CD4-positive, CD25-positive, alpha-beta regulatory T cell (primary cell): ENCODE measurements at regions not wholly inside any gene's neighbourhood (a gene's known extent, or its start where the extent isn't known, plus 50 kb on each side); places are given as distances from the start of the nearest gene placed in this dataset.

Experiments used
- ATAC-seq, 2 donors: fragments of 150-1000 bp; cut with Tn5 transposase; one replicate each; pipeline ENCODE4 v1.10.0; 2021; ENCODE audit warnings: low read depth in 2 of 2, moderate number of reproducible peaks in 2 of 2, moderate library complexity in 1 of 2
- DNase-seq, 3 donors: peaks; one replicate each; pipeline versions ENCODE4 v3.0.0 to v3.0.0-alpha.2; 2012 to 2022; ENCODE audit warnings: mixed read lengths in 1 of 3
- H3K27ac ChIP-seq: one replicate; pipeline ENCODE4 v1.7.0; 2013; ENCODE audit warnings: mild to moderate bottlenecking, low read length; ENCODE audit not compliant: insufficient read depth, poor library complexity, severe bottlenecking
- H3K27me3 ChIP-seq: one replicate; pipeline ENCODE4 v1.7.0; 2013; ENCODE audit warnings: low read length; ENCODE audit not compliant: control insufficient read depth, insufficient read depth
- H3K36me3 ChIP-seq: one replicate; pipeline ENCODE4 v1.7.0; 2013; ENCODE audit warnings: mild to moderate bottlenecking, low read length, moderate library complexity; ENCODE audit not compliant: control insufficient read depth, insufficient read depth
- H3K4me1 ChIP-seq: 2 replicates; pipeline ENCODE4 v1.7.0; 2013; ENCODE audit warnings: mild to moderate bottlenecking, low read length; ENCODE audit not compliant: insufficient read depth, control insufficient read depth, poor library complexity, severe bottlenecking
- H3K4me3 ChIP-seq: one replicate; pipeline ENCODE4 v1.7.0; 2013; ENCODE audit warnings: low read depth, mild to moderate bottlenecking, low read length, moderate library complexity
- H3K9me3 ChIP-seq, 2 experiments: 1 replicate in 1 of 2; 2 replicates in 1 of 2; pipeline ENCODE4 v1.7.0; 2013; ENCODE audit warnings: low read length in 2 of 2, mild to moderate bottlenecking in 1 of 2, moderate library complexity in 1 of 2; ENCODE audit not compliant: control insufficient read depth in 2 of 2
- H3K27ac Mint-ChIP-seq, 3 donors: one replicate each; pipeline ENCODE4 v1.8.0; 2020 to 2022; ENCODE audit warnings: mild to moderate bottlenecking in 3 of 3, mixed read lengths in 3 of 3, moderate library complexity in 2 of 3
- H3K27me3 Mint-ChIP-seq: one replicate; pipeline ENCODE4 v1.8.0; 2022; ENCODE audit warnings: mild to moderate bottlenecking, mixed read lengths
- H3K36me3 Mint-ChIP-seq: one replicate; pipeline ENCODE4 v1.8.0; 2020; ENCODE audit warnings: mixed read lengths
- H3K4me1 Mint-ChIP-seq, 4 donors: one replicate each; pipeline ENCODE4 v1.8.0; 2020 to 2022; ENCODE audit warnings: mixed read lengths in 4 of 4, mild to moderate bottlenecking in 1 of 4
- H3K4me3 Mint-ChIP-seq, 4 donors: one replicate each; pipeline ENCODE4 v1.8.0; 2020 to 2022; ENCODE audit warnings: mild to moderate bottlenecking in 4 of 4, mixed read lengths in 4 of 4, moderate library complexity in 3 of 4
- H3K9me3 Mint-ChIP-seq, 7 donors: one replicate each; pipeline ENCODE4 v1.8.0; 2020 to 2022; ENCODE audit warnings: mixed read lengths in 7 of 7, mild to moderate bottlenecking in 3 of 7, moderate library complexity in 2 of 7

DNA sequence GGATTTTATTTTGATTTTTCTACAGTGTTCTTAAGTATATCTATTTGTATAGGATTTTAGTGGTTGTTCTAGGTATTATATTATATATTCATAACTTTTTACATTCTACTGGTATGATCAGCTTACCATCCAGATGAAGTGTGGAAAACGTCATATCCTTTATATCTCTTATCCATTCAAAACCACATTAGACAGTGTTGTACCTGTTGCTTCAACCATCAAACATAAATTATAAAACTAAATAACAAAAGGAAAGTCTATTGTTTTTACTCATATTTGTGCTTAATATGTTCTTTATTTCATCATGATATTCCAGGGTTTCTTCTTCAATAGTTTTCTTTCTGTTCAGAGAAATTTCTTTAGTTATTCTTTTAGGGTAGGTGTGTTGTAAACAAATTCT lies 191.4 kb downstream of the RPLP1 start:
- ATAC-seq (no peak), DNase-seq (no peak)
- Histone ChIP-seq H3K4me3 (no peak overlapping the region), H3K27me3 (peaks cover 9% of the 10 kb centered on the region), H3K36me3 (no peaks in the 10 kb centered on the region), H3K27ac (no peak overlapping the region), H3K4me1 (no peaks in the 10 kb centered on the region), H3K9me3 (peaks cover 0 to 3% of the 10 kb centered on the region in 2 experiments)
- no peaks in the 10 kb centered on the region for H3K4me1 Mint-ChIP-seq
- no peak overlapping the region for H3K4me3 Mint-ChIP-seq
- no peaks in the 10 kb centered on the region for H3K36me3 Mint-ChIP-seq
- no peak overlapping the region for H3K27ac Mint-ChIP-seq
- H3K9me3 Mint-ChIP-seq: peaks cover under 1 to 15% (median 5%) of the 10 kb centered on the region in 7 donors
- peaks cover 21% of the 10 kb centered on the region for H3K27me3 Mint-ChIP-seq

DNA sequence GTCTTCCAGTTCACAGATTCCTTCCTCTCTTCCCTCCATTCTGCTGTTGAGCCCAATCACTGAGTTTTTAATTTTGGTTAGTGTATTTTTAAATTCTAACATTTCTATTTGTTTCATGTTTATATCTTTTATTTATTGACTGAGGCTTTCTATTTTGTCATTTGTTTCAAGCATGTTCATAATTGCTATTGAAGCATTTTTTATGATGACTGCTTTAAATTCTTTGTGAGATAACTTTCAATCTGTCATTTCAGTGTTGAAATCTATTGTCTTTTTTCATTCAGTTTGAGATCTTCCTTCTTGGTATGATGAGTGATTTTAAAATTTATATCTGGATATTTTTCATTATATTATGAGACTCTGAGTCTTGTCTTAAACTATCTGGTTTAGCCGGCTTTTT lies 192.3 kb downstream of the RPLP1 start:
- Histone ChIP-seq H3K9me3 (peaks cover 0 to 3% of the 10 kb centered on the region in 2 experiments), H3K36me3 (no peaks in the 10 kb centered on the region), H3K4me3 (no peak overlapping the region), H3K4me1 (no peaks in the 10 kb centered on the region), H3K27ac (no peak overlapping the region), H3K27me3 (peaks cover 11% of the 10 kb centered on the region)
- Mint-ChIP-seq H3K9me3 (peaks cover 0 to 11% (median 5%) of the 10 kb centered on the region in 7 donors), H3K27ac (no peak overlapping the region), H3K4me1 (no peaks in the 10 kb centered on the region), H3K27me3 (peaks cover 16% of the 10 kb centered on the region), H3K36me3 (no peaks in the 10 kb centered on the region), H3K4me3 (no peak overlapping the region)
- DNase-seq: no peak
- no peak for ATAC-seq

DNA sequence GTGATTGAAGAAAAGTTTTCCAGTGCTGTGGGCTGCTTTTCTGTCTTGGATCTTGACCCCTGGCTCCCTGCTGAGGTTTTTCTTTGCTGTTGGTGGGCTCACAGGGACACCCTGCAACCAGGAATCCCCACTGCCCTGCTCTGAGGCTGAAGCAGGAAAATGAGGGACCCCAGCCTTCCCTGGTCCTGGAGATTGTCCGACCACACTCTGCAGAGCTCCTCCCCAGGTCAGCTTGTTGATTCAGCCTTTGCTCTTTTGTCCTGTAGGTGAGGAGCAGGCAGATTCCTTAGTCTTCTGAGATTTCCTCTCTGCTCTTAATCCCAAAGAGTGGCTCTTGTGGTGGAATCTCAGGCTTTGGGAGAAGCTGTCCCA lies 194.5 kb downstream of the RPLP1 start:
- H3K4me1 Mint-ChIP-seq: no peaks in the 10 kb centered on the region
- H3K27me3 ChIP-seq: peaks cover 6% of the 10 kb centered on the region
- H3K9me3 ChIP-seq: no peaks in the 10 kb centered on the region
- no peak for ATAC-seq
- DNase-seq: no peak
- peaks cover 0 to under 1% (median 0%) of the 10 kb centered on the region in 7 donors for H3K9me3 Mint-ChIP-seq
- H3K4me3 Mint-ChIP-seq: no peak overlapping the region
- H3K27ac ChIP-seq: no peak overlapping the region
- peaks cover 17% of the 10 kb centered on the region for H3K27me3 Mint-ChIP-seq
- H3K27ac Mint-ChIP-seq: no peak overlapping the region
- no peak overlapping the region for H3K4me3 ChIP-seq
- no peaks in the 10 kb centered on the region for H3K36me3 ChIP-seq
- H3K4me1 ChIP-seq: no peaks in the 10 kb centered on the region
- no peaks in the 10 kb centered on the region for H3K36me3 Mint-ChIP-seq

DNA sequence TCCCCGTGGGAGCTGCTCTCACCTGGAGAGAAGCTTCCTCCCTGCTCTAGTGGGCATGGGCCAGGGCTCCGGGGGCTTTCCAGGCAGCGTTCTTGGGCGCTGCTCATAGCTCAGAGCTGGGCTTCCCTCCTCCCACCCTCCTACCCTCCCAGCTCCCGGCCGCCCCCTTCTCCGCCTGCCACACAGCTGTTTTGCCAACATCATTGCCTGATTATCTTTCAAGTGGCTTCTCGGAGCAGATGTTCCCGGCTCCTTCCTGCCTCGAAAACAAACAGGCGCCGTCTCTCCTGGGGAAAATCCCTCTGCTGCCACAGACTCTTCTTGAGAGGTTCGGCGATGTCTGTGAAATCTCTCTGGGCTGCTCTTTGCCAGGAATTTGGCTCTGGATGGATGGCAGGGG lies 195.6 kb downstream of the RPLP1 start:
- no peak for DNase-seq
- Histone ChIP-seq H3K27me3 (peaks cover 6% of the 10 kb centered on the region), H3K9me3 (no peaks in the 10 kb centered on the region), H3K4me1 (no peaks in the 10 kb centered on the region), H3K27ac (no peak overlapping the region), H3K36me3 (no peaks in the 10 kb centered on the region), H3K4me3 (no peak overlapping the region)
- H3K4me3 Mint-ChIP-seq: no peak overlapping the region
- no peaks in the 10 kb centered on the region for H3K9me3 Mint-ChIP-seq
- peaks cover 16% of the 10 kb centered on the region for H3K27me3 Mint-ChIP-seq
- ATAC-seq: no peak
- H3K36me3 Mint-ChIP-seq: no peaks in the 10 kb centered on the region
- H3K27ac Mint-ChIP-seq: no peak overlapping the region
- no peaks in the 10 kb centered on the region for H3K4me1 Mint-ChIP-seq

DNA sequence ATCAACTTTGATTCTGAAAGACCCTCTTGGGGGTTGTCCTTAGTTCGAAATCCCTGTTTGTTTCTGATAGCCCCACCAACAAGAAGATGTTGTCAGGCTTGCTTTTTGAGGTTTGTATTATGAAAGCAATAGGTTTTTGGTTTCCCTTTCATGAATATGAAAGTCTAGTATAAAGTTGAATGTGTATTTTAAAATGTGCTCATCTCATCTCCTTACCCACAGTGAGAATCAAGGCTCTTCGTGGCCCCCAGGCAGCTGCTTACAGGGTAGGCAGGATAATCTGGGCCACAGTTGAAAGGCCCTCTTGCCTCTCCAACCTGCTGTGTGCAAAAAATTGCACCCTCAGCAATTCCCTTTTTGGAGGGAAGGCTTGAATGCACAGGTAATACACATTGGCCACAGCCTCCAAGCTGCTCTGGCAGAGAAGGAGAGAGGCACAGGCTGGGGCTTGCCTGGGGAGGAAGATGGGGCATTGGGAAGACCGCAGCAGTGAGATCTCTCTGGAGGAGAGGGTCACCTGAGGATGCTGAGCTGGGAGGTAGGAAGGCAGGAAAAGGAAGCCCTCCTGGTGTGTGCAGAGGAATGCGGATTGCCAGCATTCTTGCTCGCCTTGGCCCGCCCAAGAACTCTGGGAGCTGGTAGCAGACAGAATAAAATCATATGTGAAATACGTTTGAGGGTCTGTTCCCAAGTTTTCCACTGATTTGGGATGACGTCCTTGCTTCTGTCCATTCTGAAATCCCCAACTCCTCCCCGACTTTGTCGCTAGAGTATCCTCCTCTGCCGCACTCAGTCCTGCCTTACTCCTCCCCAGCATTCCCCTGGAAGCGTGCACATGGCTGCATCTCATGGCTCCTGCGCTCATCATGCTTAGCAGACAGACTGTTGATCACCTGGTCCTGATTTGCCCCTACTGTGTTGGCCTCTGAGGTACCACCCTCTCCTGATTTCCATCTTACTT lies 196.4 kb downstream of the RPLP1 start:
- Histone ChIP-seq H3K27ac (no peak overlapping the region), H3K36me3 (no peaks in the 10 kb centered on the region), H3K9me3 (no peaks in the 10 kb centered on the region), H3K4me3 (no peak overlapping the region), H3K27me3 (peaks cover 6% of the 10 kb centered on the region), H3K4me1 (no peaks in the 10 kb centered on the region)
- peaks cover 17% of the 10 kb centered on the region for H3K27me3 Mint-ChIP-seq
- no peak overlapping the region for H3K4me3 Mint-ChIP-seq
- ATAC-seq: no peak
- no peaks in the 10 kb centered on the region for H3K36me3 Mint-ChIP-seq
- no peak overlapping the region for H3K27ac Mint-ChIP-seq
- no peaks in the 10 kb centered on the region for H3K4me1 Mint-ChIP-seq
- H3K9me3 Mint-ChIP-seq: no peaks in the 10 kb centered on the region
- no peak for DNase-seq

DNA sequence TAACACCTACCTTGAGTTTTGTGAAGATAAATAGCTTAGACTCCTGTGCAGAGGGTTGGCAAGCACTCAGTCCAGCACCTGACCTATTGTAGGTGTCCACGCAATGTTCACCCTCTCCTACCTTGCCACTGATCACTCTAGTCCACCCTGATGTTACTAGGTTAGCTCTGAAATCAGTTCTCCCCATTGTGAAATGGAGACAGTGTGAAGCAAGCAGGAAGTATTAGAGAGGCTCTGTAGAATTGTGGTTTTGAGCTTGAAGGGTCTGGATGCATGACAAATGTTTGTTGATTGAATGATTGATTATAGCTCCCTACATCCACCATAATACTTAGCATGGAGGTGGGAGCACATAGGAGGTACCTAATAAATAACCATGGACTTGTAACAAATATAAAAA lies 199.7 kb downstream of the RPLP1 start:
- H3K27me3 ChIP-seq: peaks cover 3% of the 10 kb centered on the region
- Mint-ChIP-seq H3K36me3 (no peaks in the 10 kb centered on the region), H3K27me3 (peaks cover 14% of the 10 kb centered on the region), H3K4me1 (no peaks in the 10 kb centered on the region), H3K9me3 (peaks cover 0 to 2% (median 0%) of the 10 kb centered on the region in 7 donors), H3K27ac (no peak overlapping the region), H3K4me3 (no peak overlapping the region)
- H3K36me3 ChIP-seq: no peaks in the 10 kb centered on the region
- H3K9me3 ChIP-seq: no peaks in the 10 kb centered on the region
- H3K4me1 ChIP-seq: no peaks in the 10 kb centered on the region
- no peak for DNase-seq
- H3K4me3 ChIP-seq: no peak overlapping the region
- ATAC-seq: no peak
- H3K27ac ChIP-seq: no peak overlapping the region

DNA sequence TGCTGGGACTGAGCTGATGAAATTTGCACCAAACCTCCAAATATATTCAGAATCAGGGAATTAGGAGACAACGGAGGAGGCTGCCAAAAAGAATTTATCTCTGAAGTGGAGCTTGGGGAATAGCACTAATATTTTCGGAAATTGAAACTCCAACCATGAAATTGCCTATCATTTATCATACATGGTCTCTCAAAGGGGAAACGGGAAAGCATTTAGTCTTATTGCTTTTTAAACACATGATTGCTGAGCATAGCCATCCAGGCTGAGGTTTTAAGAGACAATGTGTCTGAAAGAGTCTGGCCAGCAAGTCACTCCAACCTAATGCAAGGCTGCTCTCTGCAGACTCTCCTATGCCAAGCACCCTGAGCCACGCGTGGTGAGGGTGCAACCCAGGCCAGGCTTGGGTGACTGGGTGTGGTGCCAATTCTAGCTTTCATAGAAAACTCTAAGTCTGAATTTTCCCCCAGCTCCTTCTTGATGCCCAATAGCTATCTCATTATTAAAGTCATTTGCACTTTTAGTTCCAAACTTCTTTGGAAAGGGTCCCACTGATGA lies 200.2 kb downstream of the RPLP1 start:
- ATAC-seq (no peak), DNase-seq (no peak)
- Mint-ChIP-seq H3K4me1 (no peaks in the 10 kb centered on the region), H3K27ac (no peak overlapping the region), H3K9me3 (peaks cover 0 to 2% (median 0%) of the 10 kb centered on the region in 7 donors), H3K36me3 (no peaks in the 10 kb centered on the region), H3K27me3 (peaks cover 10% of the 10 kb centered on the region), H3K4me3 (no peak overlapping the region)
- Histone ChIP-seq H3K27me3 (peaks cover 3% of the 10 kb centered on the region), H3K4me3 (no peak overlapping the region), H3K36me3 (no peaks in the 10 kb centered on the region), H3K4me1 (no peaks in the 10 kb centered on the region), H3K27ac (no peak overlapping the region), H3K9me3 (no peaks in the 10 kb centered on the region)

DNA sequence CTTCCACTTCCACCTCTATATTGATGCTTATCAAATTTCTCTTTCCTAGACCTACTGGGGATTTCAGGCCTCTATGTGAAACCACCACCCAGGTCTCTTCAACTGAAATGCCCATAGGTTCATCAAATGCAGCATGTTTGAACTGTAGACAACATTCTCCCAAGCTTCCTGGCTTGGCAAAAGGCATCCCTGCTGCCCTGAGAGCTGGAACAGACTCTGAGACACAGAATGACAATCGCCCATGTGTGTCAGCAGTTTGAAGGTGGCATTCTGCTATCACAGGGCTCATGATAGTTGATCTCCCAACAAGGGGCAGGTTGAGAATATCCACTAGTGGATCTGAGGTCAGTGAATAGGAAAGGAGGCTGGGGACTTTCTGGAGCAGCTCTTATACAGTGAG lies 200.7 kb downstream of the RPLP1 start:
- H3K36me3 Mint-ChIP-seq: no peaks in the 10 kb centered on the region
- no peak overlapping the region for H3K27ac Mint-ChIP-seq

More for the DNA sequence above, 200.7 kb downstream of the RPLP1 start:
- H3K36me3 ChIP-seq: no peaks in the 10 kb centered on the region
- no peak overlapping the region for H3K4me3 Mint-ChIP-seq
- no peak overlapping the region for H3K27ac ChIP-seq
- peaks cover 10% of the 10 kb centered on the region for H3K27me3 Mint-ChIP-seq
- H3K4me1 ChIP-seq: no peaks in the 10 kb centered on the region
- peaks cover 3% of the 10 kb centered on the region for H3K27me3 ChIP-seq
- peaks cover 0 to 2% (median 0%) of the 10 kb centered on the region in 7 donors for H3K9me3 Mint-ChIP-seq
- H3K4me3 ChIP-seq: no peak overlapping the region
- no peaks in the 10 kb centered on the region for H3K4me1 Mint-ChIP-seq
- ATAC-seq (no peak), DNase-seq (no peak)
- H3K9me3 ChIP-seq: no peaks in the 10 kb centered on the region
